ENCODE measurements at regions not wholly inside any gene's neighbourhood (a gene's known extent, or its start where the extent isn't known, plus 50 kb on each side); places are given as distances from the start of the nearest gene placed in this dataset.
A peak's percentile ranks its signal among the peaks of the same experiment; 100 is the strongest.

- Histone ChIP-seq H3K4me1 (ENCODE audit: control insufficient read depth in 1 of 2, insufficient read depth in 2 of 2, low read depth in 1 of 2, low read length in 1 of 2) (no peaks in the 10 kb centered on the region), H3K4me3 (ENCODE audit: low read depth in 2 of 2, low read length in 1 of 2) (no peak overlapping the region; a peak in 1 of 4 replicates), H2AFZ (ENCODE audit: low read depth) (0 out of 2 replicates have a peak overlapping the region, but pooled peaks have one; percentile 29), H3K27me3 (ENCODE audit: insufficient read depth) (peaks cover 5% of the 10 kb centered on the region), H3K9ac (no peak overlapping the region), H3K27ac (ENCODE audit: low read depth in 2 of 2, low read length in 1 of 2) (no peak overlapping the region), H3K9me2 (no peaks in the 10 kb centered on the region), H3K79me2 (ENCODE audit: insufficient read depth) (no peaks in the 10 kb centered on the region), H3K9me3 (no peaks in the 10 kb centered on the region), H3K4me2 (peak overlapping the region; percentile 50), H4K20me1 (ENCODE audit: insufficient read depth) (no peaks in the 10 kb centered on the region), H3F3A (replicated peaks; ENCODE audit: insufficient read depth) (no peaks in the 10 kb centered on the region), H3K36me3 (replicated peaks in 1 of 2; ENCODE audit: control insufficient read depth in 1 of 2, insufficient read depth in 2 of 2, low read length in 1 of 2) (no peaks in the 10 kb centered on the region)
- ChIA-PET CTCF (no interaction called here), POLR2A (no interaction called here)
- TF ChIP-seq PBX3 (IDR thresholded peaks at IDR 0.05) (no peak), CHD2 (IDR thresholded peaks at IDR 0.05; ENCODE audit: low read length, partially characterized antibody) (no peak), TCF12 (IDR thresholded peaks at IDR 0.05) (no peak), ELF1 (IDR thresholded peaks at IDR 0.05) (no peak), RAD21 (IDR thresholded peaks at IDR 0.05; ENCODE audit: low read length) (no peak), MEF2A (IDR thresholded peaks at IDR 0.05; ENCODE audit: borderline replicate concordance, low read depth) (no peak), POLR2AphosphoS5 (IDR thresholded peaks at IDR 0.05; ENCODE audit: low read depth, low read length) (no peak), RCOR1 (IDR thresholded peaks at IDR 0.05; ENCODE audit: low read length) (no peak), FOXJ3 (CRISPR knock-in tag; IDR thresholded peaks at IDR 0.05) (no peak), GABPA (IDR thresholded peaks at IDR 0.05; ENCODE audit: low read depth) (no peak), EZH2phosphoT487 (IDR thresholded peaks at IDR 0.05; ENCODE audit: borderline replicate concordance, low read depth) (no peak), NRF1 (IDR thresholded peaks at IDR 0.05; ENCODE audit: low read depth, low read length) (no peak), YY1 (IDR thresholded peaks at IDR 0.05; ENCODE audit: low read depth) (no peak), SMC3 (IDR thresholded peaks at IDR 0.05; ENCODE audit: low read depth, low read length) (no peak)
- TF ChIP-seq, protein P1, sequence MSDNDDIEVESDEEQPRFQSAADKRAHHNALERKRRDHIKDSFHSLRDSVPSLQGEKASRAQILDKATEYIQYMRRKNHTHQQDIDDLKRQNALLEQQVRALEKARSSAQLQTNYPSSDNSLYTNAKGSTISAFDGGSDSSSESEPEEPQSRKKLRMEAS (IDR thresholded peaks at IDR 0.05; ENCODE audit: low read depth), result no peak
- TF ChIP-seq, protein P2, sequence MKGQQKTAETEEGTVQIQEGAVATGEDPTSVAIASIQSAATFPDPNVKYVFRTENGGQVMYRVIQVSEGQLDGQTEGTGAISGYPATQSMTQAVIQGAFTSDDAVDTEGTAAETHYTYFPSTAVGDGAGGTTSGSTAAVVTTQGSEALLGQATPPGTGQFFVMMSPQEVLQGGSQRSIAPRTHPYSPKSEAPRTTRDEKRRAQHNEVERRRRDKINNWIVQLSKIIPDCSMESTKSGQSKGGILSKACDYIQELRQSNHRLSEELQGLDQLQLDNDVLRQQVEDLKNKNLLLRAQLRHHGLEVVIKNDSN (IDR thresholded peaks at IDR 0.05; ENCODE audit: borderline replicate concordance, low read depth), result no peak
- TF ChIP-seq, protein P3, sequence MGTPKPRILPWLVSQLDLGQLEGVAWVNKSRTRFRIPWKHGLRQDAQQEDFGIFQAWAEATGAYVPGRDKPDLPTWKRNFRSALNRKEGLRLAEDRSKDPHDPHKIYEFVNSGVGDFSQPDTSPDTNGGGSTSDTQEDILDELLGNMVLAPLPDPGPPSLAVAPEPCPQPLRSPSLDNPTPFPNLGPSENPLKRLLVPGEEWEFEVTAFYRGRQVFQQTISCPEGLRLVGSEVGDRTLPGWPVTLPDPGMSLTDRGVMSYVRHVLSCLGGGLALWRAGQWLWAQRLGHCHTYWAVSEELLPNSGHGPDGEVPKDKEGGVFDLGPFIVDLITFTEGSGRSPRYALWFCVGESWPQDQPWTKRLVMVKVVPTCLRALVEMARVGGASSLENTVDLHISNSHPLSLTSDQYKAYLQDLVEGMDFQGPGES (IDR thresholded peaks at IDR 0.05; ENCODE audit: low read depth, low read length), result no peak
- 18% methylated on average over 22 of the region's 22 CpGs for WGBS (ENCODE audit: low lambda C conversion rate)
- no peak for DNase-seq
Observed at GRCh38 chr13:21894703-21895699, 224.1 kb downstream of the FGF9 start.

Data from SK-N-SH (cell line).